ENCODE measurements at regions not wholly inside any gene's neighbourhood (a gene's known extent, or its start where the extent isn't known, plus 50 kb on each side); places are given as distances from the start of the nearest gene placed in this dataset.

DNA sequence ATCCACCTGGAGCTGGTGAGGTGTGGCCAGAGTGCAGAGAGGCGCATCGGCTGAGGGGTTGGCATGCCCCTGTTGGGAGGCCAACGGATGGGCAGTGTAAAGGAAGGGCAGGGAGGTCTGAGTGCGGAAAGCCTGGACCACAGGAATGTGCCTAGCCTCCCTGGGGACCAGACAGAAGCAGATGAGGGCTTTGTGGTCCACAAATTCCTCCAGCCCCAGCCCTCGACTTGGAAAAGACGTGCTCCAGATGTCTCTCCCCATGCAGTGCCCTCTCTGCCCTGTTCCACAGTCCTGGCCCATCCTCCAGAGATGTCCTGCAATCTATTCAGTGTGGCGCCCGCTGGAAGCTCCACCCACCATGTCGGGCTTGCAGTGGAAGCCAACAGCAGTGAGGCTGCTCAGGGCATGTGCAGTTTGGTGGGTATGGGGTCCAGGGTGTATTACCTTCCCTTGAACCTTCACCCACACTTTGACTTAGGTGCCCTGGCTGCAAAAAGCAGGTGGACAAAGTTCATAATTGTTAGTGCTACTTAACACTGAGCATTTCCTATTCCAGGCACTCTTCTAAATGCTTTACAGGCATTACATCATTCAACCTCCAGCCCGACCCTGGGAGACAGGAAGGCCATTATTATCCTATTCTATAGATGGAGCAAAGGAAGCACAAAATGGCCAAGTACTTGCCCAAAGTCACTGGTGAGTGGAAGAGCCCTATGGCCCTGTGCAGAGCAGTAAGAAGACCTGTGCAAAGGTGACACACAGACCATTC, 120.2 kb upstream of the SLC25A48 start:
- H3K4me3 ChIP-seq (replicated peaks; ENCODE audit: low read depth, low read length): no peak overlapping the region
- TF ChIP-seq, protein P1, sequence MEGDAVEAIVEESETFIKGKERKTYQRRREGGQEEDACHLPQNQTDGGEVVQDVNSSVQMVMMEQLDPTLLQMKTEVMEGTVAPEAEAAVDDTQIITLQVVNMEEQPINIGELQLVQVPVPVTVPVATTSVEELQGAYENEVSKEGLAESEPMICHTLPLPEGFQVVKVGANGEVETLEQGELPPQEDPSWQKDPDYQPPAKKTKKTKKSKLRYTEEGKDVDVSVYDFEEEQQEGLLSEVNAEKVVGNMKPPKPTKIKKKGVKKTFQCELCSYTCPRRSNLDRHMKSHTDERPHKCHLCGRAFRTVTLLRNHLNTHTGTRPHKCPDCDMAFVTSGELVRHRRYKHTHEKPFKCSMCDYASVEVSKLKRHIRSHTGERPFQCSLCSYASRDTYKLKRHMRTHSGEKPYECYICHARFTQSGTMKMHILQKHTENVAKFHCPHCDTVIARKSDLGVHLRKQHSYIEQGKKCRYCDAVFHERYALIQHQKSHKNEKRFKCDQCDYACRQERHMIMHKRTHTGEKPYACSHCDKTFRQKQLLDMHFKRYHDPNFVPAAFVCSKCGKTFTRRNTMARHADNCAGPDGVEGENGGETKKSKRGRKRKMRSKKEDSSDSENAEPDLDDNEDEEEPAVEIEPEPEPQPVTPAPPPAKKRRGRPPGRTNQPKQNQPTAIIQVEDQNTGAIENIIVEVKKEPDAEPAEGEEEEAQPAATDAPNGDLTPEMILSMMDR (IDR thresholded peaks at IDR 0.05; ENCODE audit: low read depth, low read length, missing control alignments): no peak

DNA sequence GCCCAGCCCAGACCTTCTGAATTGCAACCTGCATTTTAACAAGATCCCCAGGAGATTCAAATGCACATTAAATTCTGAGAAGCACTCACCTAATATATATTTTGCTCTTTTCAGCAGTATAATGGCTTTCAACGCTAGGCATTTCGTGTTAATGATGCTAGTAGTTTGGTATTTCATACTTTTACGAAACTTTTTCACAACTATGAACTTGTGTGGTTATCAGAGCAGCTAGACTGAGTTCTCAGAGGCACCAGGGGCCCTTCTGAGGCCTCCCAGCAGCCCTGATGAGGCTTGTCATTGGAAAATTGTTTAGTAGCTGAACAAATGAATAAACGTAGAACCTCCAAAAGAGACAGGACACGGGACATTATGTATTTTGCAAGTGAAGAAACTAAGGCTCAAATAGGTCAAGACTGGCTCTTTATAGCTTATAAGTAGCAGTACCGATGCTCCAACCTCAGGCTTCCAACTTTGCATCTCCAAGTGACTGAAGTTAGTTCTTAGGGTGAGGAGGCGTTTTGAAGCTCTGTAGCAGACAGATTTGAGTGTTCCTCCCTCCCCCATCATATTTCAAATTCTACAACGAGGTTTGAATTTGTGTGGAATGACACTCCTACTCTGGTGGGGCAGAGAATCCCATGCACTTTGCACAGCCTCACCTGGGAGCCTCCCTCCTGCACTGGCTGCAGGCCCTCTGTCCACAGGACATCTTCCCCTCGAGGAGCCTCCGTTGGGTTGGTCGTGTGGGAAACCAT, 121.1 kb upstream of the SLC25A48 start:
- no peak for DNase-seq (ENCODE audit: extremely low read depth, low read depth)
- no peak overlapping the region for H3K4me3 ChIP-seq (replicated peaks; ENCODE audit: low read depth, low read length)
- TF ChIP-seq, protein P1 (IDR thresholded peaks at IDR 0.05; ENCODE audit: low read depth, low read length, missing control alignments): no peak

More for the DNA sequence above, 120.2 kb upstream of the SLC25A48 start:
- no peak for DNase-seq (ENCODE audit: extremely low read depth, low read depth)

DNA sequence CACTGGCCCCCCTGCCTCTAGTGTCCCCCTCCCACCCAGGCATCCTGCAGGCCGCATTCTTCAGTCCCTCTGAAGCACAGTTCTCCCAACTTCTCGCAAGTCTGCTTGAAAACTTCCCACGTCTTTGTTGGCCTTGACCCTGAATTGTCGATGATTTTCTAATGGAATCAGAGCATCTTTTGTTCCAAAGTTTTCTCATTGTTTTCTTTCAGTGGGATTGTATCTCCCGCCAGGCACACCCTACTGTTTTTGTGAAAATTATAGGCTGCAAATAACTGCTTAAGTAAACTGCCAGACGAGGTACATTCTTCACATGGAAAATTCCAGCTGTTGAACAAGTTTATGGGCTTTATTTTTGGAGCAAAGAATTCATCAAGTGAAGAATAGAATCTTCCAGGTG, 122.6 kb upstream of the SLC25A48 start:
- H3K4me3 ChIP-seq (replicated peaks; ENCODE audit: low read depth, low read length): no peak overlapping the region
- TF ChIP-seq, protein P1 (IDR thresholded peaks at IDR 0.05; ENCODE audit: low read depth, low read length, missing control alignments): no peak
- DNase-seq (ENCODE audit: extremely low read depth, low read depth): no peak

DNA sequence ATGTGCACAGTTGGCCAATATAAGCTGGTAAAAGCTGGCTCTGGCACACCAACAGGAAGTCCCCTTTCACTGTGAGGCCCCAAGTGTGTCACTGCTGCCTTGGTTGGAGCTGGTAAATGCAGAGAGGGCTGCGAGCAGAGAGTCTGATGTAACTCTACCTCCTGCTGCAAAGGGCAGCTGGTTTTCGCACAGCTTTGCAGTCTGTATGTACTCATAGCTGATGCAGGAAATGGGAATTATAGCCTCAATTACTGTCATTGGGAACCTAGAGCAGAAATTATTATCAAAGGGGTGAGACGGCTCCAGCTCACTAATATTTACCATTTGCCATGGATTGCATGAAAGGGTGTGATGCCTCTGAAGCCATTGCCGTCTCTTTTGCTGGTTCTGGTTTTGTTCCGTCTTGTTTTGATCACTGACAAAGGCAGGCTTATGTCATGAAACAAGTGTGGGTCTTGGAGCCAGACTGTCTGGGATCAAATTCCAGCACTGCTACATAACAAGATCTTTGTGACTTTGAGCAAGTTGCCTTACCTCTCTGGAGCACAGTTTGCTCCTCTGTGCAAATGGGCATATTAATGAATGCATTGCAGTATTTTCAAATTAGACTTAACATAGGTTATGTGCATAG, 124.3 kb upstream of the SLC25A48 start:
- DNase-seq (ENCODE audit: extremely low read depth, low read depth): no peak
- H3K4me3 ChIP-seq (replicated peaks; ENCODE audit: low read depth, low read length): no peak overlapping the region
- TF ChIP-seq, protein P1 (IDR thresholded peaks at IDR 0.05; ENCODE audit: low read depth, low read length, missing control alignments): no peak

DNA sequence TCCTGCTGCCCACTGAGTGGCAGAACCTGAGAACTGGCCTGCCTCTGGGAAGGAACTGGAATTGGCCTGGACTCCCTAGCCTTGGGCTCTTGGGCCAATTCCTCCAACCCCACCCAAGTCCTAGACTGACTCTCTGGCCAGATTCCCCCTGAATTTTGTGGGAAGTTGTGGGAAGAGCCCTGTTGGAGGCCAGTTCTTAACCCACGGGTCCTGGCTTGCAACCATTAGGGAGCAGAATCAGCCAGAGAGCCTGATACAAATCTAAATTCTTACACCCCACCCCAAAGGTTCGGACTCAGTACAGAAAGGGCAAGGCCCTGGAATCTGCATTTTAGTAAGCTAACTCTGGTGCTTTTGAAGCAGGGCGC, 125.3 kb upstream of the SLC25A48 start:
- TF ChIP-seq, protein P1 (IDR thresholded peaks at IDR 0.05; ENCODE audit: low read depth, low read length, missing control alignments): no peak
- H3K4me3 ChIP-seq (replicated peaks; ENCODE audit: low read depth, low read length): no peak overlapping the region
- DNase-seq (ENCODE audit: extremely low read depth, low read depth): no peak

DNA sequence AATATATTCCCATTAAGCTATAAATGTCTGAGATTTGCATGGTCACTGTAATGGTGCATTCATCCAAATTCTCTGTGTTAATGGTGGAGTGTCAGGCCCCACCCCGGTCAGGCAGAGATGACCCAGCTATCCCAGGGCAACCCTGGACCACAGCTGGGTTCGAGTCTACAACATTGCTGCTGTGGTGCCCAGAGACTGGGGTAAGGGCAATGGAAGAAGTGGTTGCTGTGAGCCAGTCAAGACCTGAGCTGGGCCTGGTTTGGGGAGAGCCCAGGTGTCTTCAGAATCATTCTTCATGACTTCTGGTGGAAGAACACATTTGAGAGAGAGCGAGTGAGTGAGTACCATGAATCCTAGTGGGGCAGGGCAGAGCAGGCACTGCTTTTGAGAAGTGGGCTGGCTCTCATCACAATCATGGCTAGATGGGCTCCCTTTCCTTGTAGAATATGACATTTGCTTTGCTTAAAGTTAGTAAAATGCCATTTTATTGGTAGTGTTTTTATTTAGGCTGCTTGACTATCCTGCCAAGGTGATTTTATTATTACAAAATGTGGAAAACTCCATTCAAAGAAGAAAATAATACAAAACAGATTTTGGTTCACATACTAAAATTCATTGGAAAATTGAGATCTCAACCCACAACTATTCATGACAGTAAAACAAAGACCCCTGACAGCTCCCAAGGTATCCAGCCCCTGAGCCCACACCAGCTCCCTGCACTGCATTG, 125.8 kb upstream of the SLC25A48 start:
- TF ChIP-seq, protein P1 (IDR thresholded peaks at IDR 0.05; ENCODE audit: low read depth, low read length, missing control alignments): no peak

More for the DNA sequence above, 125.8 kb upstream of the SLC25A48 start:
- no peak overlapping the region for H3K4me3 ChIP-seq (replicated peaks; ENCODE audit: low read depth, low read length)
- DNase-seq (ENCODE audit: extremely low read depth, low read depth): no peak
